SHP77 treated with DMSO at 0.1 percent for 48 hours (cell line): ENCODE measurements at regions not wholly inside any gene's neighbourhood (a gene's known extent, or its start where the extent isn't known, plus 50 kb on each side); places are given as distances from the start of the nearest gene placed in this dataset.

Source experiments
- DNase-seq: peaks from one replicate; lab custom pipeline; 2025; lab: John Stamatoyannopoulos, UW

DNA sequence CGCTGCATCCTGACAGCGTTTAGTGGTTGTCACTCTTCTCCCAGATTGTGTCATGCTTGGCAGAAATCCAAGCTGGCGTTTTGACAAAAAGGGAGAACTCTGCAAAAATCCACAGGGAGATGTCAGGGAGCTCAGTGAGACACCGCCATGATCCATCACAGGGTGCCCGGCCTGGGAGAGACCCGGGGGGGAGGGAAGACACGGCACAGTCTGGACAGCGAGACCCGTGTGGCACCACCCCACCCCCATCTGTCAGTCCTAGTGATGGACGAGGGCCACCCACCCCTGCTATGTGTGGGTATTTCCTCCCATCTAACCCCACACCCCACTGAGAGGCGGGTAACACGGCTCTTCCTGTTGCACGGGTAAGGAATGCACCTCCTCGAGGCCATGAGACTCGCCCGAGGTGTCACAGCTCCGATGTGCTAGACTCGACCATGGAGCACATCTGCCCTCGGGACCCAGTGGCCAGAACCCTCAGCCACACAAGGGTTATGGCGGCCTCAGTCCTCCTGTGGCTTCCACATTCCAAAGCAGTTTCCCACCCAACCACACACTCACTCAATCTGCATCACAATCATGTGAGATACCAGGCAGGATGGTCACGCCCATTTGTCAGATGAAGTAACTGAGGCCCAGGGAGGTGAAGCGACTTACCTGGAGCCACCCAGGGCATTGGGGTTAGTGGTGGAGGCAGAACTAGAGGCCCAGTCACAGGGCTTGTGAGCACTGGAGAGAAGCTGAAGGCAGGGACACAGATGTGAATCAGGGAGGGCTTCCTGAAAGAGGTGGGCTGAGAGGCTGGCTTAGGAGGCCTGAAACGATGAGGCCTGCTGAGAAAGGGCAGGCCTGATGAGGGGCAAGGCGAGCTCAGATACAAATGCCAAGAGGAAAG is 688.5 kb downstream of the MATN1 start:
- no peak for DNase-seq

DNA sequence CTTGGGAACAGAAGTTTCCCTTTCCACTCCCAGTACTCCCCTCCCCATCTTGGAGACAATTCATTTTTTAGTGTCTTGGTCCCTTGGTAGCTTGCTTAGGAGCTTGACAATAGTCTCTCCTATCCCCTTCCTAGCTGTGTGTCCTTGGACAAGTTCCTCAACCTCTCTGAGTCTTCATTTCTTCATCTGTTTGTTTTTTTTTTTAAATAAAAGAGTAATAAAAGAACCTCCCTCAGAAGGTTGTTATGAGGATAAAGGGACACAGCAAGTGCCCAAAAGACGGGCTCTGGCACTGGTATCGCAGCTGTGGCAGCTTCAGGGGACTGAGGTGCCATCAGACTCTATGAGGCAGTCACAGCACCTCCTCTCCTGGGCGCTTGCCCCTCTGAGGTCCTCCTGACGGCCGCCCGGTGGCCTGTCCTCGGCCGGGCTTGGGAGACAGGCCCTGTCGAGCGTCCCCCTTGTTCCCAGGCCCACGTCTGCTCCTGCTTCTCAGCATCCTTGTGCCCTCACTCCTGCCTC is 689.2 kb downstream of the MATN1 start:
- no peak for DNase-seq

DNA sequence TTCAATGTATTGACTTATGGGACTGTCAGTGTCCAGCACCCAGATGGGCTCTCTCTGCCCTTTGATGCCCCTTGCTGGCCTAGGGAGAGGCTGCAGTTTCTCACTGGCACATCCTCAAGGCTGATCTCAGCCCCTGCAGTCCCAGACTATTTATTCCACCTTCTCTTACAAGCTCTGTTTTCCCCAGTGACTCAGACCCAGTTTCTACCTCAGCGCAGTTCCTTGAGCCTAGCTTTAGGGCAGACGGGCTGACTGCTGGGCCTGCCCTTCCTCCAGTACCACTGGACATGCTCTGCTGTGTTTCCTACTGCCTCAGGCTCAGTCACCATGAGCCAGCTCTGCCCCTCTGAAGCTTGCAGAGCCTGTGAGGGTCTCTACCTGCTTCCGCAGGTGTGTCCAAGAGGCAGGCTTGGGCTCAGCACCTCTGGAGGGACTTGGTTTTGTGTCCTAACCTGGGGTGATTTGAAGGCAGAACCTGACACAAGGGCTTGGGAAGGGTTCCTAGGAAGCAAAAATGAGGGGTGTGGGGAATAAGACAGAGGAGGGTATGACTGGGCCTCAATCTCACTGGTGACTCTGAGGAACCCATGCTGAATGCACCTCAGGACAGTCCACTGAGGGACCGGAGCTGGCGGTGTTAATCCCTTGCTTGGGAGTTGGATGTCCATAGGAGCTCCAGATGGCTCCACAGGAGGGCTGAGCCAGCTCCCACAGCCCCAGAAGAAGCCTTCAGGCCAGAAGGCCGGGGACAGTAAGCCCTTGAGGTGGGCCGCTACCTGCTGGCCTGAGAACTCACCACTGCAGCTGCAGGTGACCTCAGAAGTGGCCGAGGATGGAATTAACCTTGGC is 689.9 kb downstream of the MATN1 start:
- DNase-seq: no peak

DNA sequence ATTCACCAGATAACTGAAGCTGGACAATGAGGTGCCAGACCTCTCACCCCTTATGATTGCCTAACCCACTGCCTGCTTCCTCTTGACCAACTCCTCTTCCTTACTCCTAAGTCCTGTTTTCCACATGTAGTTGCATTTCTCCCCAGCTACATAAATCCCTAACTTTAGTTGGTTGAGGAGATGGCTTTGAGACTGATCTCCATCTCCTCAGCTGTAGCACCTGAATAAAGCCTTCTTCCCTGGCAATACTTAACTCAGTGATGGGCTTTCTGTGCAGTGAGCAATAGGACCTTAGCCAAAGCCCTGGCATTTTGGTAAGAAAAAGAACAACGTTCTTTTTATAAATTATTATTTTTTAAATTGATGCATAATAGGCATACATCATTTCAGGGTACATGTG is 691.1 kb downstream of the MATN1 start:
- no peak for DNase-seq

DNA sequence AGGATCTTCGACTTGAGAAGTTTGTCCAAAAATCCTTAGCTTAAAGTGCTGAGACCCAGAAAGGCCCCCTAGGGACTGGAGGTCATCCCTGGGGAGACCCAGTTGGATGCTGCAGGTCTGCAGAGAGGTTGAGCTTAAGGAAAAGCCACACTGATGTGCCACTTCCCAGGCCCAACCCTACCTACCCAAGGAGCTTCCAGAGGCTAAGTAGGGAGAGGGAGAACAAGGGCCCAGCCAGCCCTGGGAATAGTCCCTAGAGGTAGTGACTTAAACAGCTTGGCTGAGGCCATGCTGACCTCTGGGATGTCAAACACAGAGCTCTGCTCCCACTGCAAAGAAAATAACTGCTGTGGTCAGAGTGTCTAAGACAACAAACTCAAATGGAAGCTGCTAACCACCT is 693.7 kb downstream of the MATN1 start:
- DNase-seq: no peak

DNA sequence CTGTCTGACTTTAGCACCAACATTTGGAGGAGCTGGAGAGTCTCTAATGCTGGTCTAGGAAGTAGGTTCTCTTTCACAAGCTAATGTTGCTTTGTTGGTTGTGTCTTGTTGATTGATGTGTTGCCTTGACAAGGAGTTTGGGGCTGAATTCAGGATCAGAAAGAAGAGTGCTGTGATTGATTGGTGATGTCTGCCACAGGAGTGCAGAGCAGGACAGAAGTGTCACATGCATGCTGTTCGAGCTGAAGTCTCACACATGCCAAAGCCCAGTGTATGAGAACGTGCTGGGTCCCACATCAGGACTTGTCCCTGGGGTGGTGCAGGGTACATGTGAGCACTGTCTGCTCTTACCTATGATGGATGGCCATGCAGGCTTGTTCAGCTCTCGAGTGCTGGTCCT is 694.4 kb downstream of the MATN1 start:
- DNase-seq: no peak

DNA sequence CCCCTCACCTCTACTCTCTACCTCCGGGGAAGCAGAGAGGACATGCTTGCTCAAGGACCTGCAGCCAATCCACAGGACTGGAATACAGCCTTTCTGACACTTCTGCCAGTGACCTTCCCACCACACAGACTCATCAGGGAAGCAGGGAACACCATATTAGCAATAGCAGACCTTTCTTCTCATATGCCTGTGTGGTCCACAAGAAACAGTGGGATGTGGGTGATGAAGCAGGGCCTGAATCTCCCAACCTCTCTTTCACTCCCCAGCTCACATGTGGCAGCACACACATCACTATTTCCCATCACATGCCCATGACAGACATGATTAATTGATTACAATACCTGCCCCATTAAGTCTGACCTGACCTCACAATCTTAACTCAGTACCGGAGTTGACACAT is 695.1 kb downstream of the MATN1 start:
- DNase-seq: no peak

DNA sequence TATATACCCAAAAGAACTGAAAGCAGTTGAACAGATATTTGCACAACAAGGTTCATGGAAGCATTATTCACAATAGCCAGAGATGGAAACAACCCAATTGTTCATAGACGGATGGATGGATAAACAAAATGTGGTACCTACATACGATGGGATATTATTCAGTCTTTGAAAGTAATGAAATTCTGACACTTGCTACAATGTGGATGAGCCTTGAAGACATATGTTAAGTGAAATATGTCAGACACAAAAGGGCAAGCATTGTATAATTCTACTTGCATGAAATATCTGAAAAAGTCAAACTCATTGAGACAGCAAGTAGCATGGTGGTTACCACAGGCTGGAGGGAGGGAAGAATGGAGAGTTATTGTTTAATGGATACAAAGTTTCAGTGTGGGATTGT is 696.1 kb downstream of the MATN1 start:
- no peak for DNase-seq

DNA sequence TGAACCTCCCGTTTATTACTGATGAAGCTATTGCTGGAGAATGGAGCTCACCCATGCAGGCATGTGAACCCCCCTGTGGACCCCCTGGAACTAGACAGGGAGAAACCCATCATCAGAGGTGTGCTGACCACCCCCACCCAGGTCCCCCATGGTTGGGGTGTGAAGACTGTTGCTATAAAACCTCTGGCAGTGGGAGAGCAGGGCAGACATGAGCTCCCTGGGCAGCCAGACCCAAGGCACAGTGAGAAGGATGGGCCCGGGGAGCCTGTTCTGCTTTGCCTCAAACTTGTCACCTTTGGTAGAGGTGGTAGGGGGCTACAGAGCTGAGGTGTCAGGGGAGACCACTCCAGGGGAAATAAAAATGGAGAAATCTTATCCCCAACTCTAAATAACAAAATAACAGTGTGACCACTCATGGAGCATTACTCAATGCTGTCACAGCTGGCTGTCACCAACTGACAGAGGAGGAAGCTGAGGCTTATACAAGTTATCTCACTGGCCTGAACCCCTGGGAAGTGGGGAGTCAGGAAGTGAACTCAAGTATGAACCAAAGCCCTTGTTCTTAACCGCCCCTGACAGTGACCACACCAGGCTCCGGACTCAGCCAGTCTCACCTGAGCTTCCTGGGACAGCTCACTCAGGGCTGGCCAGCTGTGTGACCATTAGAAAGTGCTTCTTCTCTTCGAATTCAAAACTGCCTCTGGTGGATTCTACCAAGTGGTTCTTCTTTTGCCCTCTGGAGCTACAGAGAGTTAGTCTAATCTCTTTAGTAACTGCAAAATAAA is 698.8 kb downstream of the MATN1 start:
- no peak for DNase-seq

DNA sequence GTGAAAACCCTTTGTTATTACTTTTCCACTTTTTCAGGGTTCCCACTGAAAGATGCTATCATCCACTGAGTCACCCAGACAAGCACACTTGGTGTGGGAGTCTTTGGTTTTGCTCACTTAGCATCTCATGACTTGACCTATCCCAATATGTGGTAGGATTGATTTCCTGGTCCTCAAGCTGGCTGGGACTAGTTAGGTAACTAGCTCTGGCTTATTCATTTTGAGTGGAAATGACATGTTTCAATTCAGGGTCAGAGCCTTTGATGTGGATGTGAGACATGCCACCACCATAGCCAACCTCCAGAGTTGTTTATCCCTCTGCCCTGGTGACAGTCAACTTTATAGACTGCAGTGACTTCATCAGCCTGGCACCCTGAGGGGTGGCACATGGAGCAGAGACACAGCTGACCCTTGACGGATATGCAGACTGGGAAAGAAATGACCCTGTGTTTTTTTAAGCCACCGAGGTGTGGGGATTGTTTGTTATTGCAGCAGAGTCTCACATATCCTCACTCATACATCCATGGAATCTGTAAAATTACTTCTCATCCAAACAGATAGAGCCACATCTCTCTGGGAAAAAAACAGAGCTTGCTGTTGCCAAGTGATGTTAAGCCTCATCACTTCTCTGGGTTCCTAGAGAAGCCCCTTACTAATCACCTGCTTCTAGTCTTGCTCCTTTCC is 699.9 kb downstream of the MATN1 start:
- no peak for DNase-seq

DNA sequence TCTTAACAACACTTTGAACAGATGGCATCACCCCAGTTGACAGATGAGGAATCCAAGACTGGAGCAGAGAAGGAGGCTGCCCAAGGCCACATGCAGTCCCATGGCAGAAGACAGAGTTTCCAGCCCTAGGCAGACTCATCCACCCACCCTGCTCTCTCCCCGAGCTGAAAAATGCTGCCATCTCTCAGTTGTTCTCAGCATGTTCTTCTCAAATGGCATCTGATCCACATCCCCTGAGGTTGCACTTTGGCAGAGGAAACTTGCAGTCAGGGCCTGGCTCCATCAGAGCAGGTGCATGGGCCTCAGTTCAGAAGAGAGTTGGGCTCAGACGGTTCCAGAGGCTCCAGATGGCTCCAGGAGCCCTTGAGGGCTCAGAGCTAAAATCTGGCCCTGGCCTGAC is 709.4 kb downstream of the MATN1 start:
- DNase-seq: no peak

DNA sequence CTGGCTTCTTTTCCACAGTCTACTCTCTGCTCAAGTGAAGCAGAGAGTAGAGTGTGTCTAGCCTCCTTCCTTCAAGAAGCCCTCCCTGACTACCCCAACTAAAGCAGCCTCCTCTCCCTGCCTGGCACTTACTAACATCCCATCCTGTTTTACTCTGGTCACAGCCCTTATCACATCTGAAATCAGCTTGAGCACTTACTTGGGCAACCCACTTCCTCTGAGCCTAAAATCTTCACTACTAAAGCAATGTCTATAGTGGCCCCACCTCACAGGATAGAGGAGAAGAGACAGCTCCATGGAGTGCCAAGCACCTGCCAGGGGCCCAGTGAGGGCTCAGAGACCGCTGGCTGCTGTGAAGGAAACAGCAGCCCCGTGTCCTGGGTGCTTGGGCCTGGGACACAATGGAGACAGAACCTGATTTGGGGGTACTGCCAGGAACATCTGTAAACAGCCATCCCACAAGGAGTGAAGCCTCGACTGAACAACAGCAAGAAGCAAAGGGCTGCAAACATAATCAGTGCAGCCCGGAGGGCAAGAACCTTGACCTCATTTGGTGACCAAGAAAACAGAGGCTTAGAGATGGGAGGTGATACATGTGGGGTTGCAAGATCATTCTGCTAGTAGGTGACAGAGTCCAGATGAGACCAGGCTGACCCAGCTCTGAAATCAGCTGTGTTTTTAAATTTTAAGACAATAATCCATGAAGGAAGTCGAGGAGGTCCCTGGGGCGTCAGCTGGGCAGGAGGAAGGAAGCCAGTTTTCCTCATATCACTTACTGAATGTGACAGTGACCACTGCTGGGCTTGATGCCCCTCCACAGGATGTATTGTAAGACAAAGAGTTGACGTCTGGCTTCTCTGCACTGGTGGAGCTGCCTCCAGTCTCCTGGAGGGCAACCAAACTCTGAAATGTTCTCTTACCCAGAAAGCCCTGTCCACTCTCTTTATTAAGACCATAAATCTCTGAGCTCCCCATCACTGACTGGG is 710.6 kb downstream of the MATN1 start:
- DNase-seq: no peak

DNA sequence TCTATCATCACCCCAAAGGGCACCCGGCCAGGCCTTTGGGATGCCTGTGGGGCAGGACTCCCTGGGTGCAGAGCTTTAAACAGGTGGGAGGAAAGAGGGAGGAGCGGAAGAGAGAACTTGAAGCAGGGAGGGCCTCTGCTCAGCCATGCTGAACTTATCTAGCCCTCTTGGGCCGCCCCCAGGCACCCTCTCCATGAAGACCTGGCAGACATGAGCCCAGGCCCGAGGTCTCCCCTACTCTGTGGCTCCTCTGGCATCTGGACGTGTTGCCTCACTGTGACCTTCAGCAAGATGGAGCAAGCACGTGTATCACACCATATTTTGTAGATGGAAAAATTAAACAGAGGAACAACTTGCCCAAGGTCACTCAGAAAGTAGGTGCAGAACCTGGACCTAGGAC is 711.4 kb downstream of the MATN1 start:
- no peak for DNase-seq

DNA sequence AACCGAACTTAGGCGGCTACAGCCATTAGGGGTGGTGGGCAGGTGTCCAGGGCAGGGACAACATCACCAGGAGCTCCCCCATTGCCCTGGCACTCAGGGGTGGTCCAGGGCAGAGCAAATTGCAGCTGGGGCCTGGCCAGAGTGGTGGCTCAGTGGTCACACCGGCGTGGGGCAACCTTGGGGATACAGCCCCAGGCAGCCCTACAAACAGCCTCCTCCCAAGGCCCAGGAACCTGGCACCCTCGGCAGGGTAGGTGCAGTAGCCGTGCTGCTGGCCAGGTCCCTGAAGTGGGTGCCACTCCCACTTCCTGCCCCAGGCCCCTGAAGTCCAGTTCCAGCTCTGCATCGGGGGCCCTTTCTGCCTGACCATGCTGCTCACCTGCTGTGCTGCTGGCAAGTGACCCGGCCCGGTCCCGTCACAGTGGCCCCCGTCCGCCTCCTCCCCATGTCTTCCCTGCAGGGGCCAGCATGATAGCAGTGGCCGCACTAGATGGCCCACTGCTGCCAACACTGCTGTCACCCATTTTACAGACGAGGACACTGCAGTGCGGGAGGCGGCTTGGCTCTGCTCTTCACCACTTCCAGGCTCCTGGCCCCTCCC is 712.8 kb downstream of the MATN1 start:
- no peak for DNase-seq

DNA sequence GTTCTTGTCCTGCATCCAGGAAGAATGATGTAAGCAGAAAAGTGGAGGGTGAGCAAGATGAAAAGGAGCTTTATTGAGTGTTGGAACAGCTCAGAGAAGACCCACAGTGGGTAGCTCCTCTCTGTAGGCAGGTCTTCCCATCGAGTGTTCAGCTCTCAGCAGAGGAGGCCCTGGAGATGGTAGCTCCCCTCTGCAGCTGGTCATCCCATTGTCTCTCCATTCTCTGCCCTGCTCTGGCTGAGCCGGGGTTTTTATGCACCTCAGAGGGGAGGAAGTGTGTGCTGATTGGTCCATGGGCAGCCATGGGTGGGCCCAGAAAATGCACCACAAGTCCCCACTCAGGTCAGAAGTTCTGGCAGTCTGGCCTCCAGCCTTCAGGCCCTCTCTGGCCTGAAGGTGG is 713.7 kb downstream of the MATN1 start:
- DNase-seq: no peak

DNA sequence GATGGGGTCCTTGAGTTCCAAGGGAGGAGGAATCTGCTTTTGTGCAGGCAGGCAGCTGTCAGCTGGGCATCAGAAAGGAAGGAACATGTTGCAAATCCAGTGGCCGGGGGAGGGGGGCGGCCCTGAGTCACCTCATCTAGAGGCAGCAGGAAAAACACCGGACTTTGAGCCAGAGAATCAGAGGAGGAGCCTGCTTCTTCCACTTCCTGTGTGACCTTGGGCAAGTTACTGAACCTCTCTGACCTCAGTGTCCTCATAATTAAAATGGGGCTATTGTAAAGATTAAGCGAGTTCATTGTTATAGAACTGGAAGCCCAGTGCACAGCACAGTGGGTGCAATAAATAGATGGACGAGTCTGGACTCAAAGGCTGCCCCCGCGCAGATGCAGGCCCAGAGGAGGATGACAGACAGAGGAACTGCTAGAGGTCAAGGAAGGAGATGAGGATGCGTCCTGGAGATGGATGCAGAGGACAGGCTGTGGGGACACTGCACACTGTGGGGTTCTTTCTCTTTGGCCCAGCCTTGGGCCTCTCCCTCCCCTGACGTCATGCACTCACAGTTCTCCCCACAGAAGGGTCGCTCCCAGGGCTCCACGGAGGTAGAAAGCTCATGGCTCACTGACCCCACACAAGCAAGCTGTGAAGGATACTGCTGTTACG is 714.3 kb downstream of the MATN1 start:
- no peak for DNase-seq

DNA sequence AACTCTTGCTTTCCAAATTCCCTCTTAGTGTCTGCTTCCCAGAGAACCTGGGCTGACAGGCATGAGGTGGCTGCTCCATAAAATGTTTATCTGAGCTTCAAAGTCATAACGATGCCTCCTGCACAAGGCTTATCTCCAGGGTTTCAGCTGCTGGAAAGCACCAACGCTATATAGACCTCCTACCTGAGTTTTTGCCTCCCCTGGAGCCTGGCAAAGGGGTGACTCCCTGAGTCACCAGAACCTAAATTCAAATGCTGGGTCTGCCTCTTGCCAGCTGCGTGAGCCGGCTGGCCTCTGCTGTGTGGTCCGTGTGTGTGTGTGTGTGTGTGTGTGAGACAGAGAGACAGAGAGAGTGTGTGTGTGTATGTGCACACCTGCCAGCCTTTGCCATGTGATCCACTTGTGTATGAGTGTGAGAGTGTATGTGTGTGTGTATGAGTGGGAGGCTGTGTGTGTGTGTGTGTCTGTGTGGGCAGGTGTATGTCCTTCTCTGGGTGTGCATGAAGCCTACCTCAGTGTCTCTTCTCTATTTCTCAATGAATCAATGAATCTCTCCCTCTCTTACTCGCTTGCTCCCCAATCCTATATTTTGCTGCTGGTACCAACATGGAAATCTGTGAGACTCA is 714.9 kb downstream of the MATN1 start:
- no peak for DNase-seq

DNA sequence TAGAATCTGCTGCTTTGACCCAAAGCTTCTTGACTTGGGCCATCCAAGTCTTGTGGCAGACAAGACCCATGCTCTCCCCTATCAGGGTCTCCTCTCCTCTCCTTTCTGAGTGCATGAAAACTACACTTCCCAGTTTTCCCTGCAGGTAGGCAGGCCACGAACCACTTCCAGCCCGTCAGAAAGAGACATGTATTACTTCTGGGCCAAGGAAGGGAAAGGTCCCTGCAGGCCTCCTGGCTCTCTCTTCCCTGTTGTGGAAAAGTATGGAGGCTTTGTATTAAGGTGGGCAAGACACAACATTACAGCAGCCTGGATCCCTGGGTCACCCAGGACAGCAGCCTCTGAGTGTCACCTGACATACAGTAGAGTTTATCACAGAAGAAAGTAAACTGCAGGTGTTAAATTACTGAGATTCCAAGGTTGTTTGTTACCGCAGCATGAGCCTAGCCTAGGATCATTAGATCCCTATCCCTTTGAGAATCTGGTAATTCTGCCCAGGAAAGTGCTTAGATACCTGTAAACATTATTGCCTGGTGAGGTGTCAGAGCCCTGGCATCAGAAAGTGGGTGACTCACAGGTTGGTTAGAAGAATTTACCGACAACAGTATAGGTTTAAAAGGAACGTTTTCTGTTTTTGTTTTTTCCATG is 717.3 kb downstream of the MATN1 start:
- DNase-seq: no peak

DNA sequence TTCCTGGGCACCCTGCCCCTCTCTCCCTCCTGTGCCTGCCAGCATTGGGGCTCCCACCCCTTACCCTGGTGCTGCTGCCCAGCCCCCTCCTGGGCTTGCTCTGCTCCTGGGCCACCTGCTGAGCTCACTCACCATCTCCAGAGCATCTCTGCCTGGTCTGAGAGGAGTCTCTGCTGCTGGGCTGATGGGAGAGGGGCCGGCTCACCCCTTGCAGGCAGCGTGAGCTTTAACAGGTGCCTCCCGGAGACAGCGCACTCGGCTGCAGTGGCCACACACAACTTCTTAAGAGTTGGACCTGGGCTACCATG is 721.7 kb downstream of the MATN1 start:
- DNase-seq: no peak
